Cardiac muscle cell (in vitro differentiated cells and primary cell): ENCODE measurements at regions not wholly inside any gene's neighbourhood (a gene's known extent, or its start where the extent isn't known, plus 50 kb on each side); places are given as distances from the start of the nearest gene placed in this dataset.

Experiments
- DNase-seq, 2 donors: peaks; one replicate each; pipeline versions ENCODE4 v3.0.0 to v3.0.0-alpha.2; 2010 to 2017; ENCODE audit warnings: low read depth in 1 of 2, low spot score in 1 of 2
- H3K27ac ChIP-seq: fragments of 200-600 bp; sonication (generic); 2 replicates; pipeline ENCODE4 v1.5.1; 2016
- H3K27me3 ChIP-seq: fragments of 200-600 bp; sonication (generic); 2 replicates; pipeline ENCODE4 v1.6.0; 2016; ENCODE audit warnings: control low read depth
- H3K36me3 ChIP-seq: fragments of 200-600 bp; sonication (generic); 2 replicates; pipeline ENCODE4 v1.5.1; 2016; ENCODE audit warnings: control low read depth
- H3K4me1 ChIP-seq: fragments of 200-600 bp; sonication (generic); 2 replicates; pipeline ENCODE4 v1.8.1; 2017; ENCODE audit warnings: low read depth, mild to moderate bottlenecking, mixed run types
- H3K4me3 ChIP-seq: fragments of 200-600 bp; sonication (generic); 2 replicates; pipeline ENCODE4 v1.5.1; 2016; ENCODE audit warnings: mild to moderate bottlenecking
- H3K9me3 ChIP-seq: fragments of 200-600 bp; sonication (generic); 2 replicates; pipeline ENCODE4 v1.5.1; 2017; ENCODE audit warnings: low read depth, mild to moderate bottlenecking, control low read depth
- CTCF ChIP-seq: IDR thresholded peaks from 2 replicates; pipeline ENCODE4 v1.5.1; 2012; ENCODE audit warnings: low read depth, mild to moderate bottlenecking, low read length

GRCh38 chr21:34221331-34222030 is 142.3 kb upstream of the KCNE2 start:
- Histone ChIP-seq H3K4me3 (no peak overlapping the region), H3K27ac (no peak overlapping the region), H3K4me1 (peaks cover 9% of the 10 kb centered on the region), H3K36me3 (no peaks in the 10 kb centered on the region), H3K27me3 (no peaks in the 10 kb centered on the region), H3K9me3 (no peaks in the 10 kb centered on the region)
- no peak for TF ChIP-seq CTCF
- DNase-seq = no peak

- no peaks in the 10 kb centered on the region for H3K27me3 ChIP-seq
- no peak for DNase-seq
- no peaks in the 10 kb centered on the region for H3K36me3 ChIP-seq
- TF ChIP-seq CTCF = no peak
- no peaks in the 10 kb centered on the region for H3K9me3 ChIP-seq
- peaks cover 4% of the 10 kb centered on the region for H3K4me1 ChIP-seq
- no peak overlapping the region for H3K27ac ChIP-seq
- H3K4me3 ChIP-seq = no peak overlapping the region
These were observed 141.8 kb upstream of the KCNE2 start for GRCh38 chr21:34222031-34222335.

GRCh38 chr21:34223376-34223775 is 140.4 kb upstream of the KCNE2 start:
- Histone ChIP-seq H3K4me1 (no peaks in the 10 kb centered on the region), H3K36me3 (no peaks in the 10 kb centered on the region), H3K27me3 (no peaks in the 10 kb centered on the region), H3K9me3 (no peaks in the 10 kb centered on the region), H3K27ac (no peak overlapping the region), H3K4me3 (no peak overlapping the region)
- no peak for DNase-seq
- no peak for TF ChIP-seq CTCF

GRCh38 chr21:34227386-34227852 is 136.4 kb upstream of the KCNE2 start:
- no peak for TF ChIP-seq CTCF
- no peak overlapping the region for H3K27ac ChIP-seq
- no peaks in the 10 kb centered on the region for H3K9me3 ChIP-seq
- H3K4me3 ChIP-seq = no peak overlapping the region
- H3K36me3 ChIP-seq = no peaks in the 10 kb centered on the region
- H3K27me3 ChIP-seq = no peaks in the 10 kb centered on the region
- no peaks in the 10 kb centered on the region for H3K4me1 ChIP-seq
- peak in 1 of 2 donors; percentile 84 for DNase-seq

- no peak for TF ChIP-seq CTCF
- no peak overlapping the region for H3K27ac ChIP-seq
- no peaks in the 10 kb centered on the region for H3K36me3 ChIP-seq
- H3K4me3 ChIP-seq = no peak overlapping the region
- no peaks in the 10 kb centered on the region for H3K27me3 ChIP-seq
- H3K4me1 ChIP-seq = no peaks in the 10 kb centered on the region
- DNase-seq = no peak
- no peaks in the 10 kb centered on the region for H3K9me3 ChIP-seq
These were observed 135.0 kb upstream of the KCNE2 start for GRCh38 chr21:34228792-34229191.
